Lower leg skin (tissue), 3 donors: ENCODE measurements at regions not wholly inside any gene's neighbourhood (a gene's known extent, or its start where the extent isn't known, plus 50 kb on each side); places are given as distances from the start of the nearest gene placed in this dataset.
"Not testable (repeated sequence)": the region's sequence is repeated elsewhere in the genome, so short reads cannot be mapped to it uniquely, and the experiment has no call there.

Experiments
- CTCF ChIP-seq, 3 donors: fragments of 450-650 bp; IDR thresholded peaks; one replicate each; pipeline ENCODE4 v1.5.1; 2016; ENCODE audit warnings: antibody characterized with exemption in 3 of 3, mild to moderate bottlenecking in 3 of 3, moderate library complexity in 2 of 3
- POLR2A ChIP-seq, 2 donors: fragments of 450-650 bp; IDR thresholded peaks; one replicate each; pipeline ENCODE4 v1.6.1; 2016 to 2017; ENCODE audit warnings: antibody characterized with exemption in 2 of 2, mild to moderate bottlenecking in 1 of 2, moderate library complexity in 1 of 2

GRCh38 chr12:92056756-92057155 lies 88.9 kb downstream of the BTG1 start:
- not testable (repeated sequence) for TF ChIP-seq CTCF, POLR2A (IDR thresholded peaks at IDR 0.05)
